ENCODE measurements at regions not wholly inside any gene's neighbourhood (a gene's known extent, or its start where the extent isn't known, plus 50 kb on each side); places are given as distances from the start of the nearest gene placed in this dataset.

DNA sequence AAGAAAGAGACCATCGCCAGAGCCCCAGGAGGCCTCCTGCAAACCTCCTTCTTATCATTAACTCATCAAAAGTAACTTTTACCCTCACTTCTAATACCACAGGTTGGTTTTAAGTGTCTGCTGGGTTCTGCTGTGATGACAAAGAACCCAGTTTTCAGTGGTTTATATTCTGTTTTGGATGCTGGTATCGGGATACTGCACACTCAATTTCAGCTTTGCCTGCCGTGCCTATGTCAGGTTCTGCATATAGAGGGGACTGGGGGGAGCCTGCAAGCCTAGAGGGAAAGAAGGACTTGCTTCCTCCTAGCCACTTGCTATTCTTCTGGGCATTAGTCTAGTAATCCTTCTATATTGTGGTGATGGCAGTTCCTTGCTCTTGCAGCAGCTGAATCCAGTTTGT is 242.4 kb downstream of the KCNRG start:
- Histone ChIP-seq H3K4me3 (no peak overlapping the region), H3K27ac (no peak overlapping the region), H4K20me1 (ENCODE audit: insufficient read depth, poor library complexity, severe bottlenecking) (no peaks in the 10 kb centered on the region), H3K4me2 (no peak overlapping the region), H3K9me2 (replicated peaks; ENCODE audit: insufficient read depth) (no peaks in the 10 kb centered on the region), H3K27me3 (no peaks in the 10 kb centered on the region), H3K9me3 (ENCODE audit: low read depth) (no peaks in the 10 kb centered on the region), H2AFZ (no peak overlapping the region), H3K79me2 (no peaks in the 10 kb centered on the region), H3K4me1 (ENCODE audit: insufficient read depth) (no peaks in the 10 kb centered on the region), H3K36me3 (replicated peaks; ENCODE audit: insufficient read depth, low read depth) (no peaks in the 10 kb centered on the region)
- no peak for DNase-seq (ENCODE audit: low spot score)
- TF ChIP-seq EZH2 (IDR thresholded peaks at IDR 0.05; ENCODE audit: borderline replicate concordance) (no peak), EZH2phosphoT487 (IDR thresholded peaks at IDR 0.05; ENCODE audit: low read depth, severe bottlenecking, unreplicated experiment) (no peak), CTCF (IDR thresholded peaks at IDR 0.05; ENCODE audit: poor library complexity) (no peak)
- 87% methylated on average over 3 of the region's 3 CpGs for WGBS (ENCODE audit: low lambda C conversion rate, missing lambda C conversion rate)

DNA sequence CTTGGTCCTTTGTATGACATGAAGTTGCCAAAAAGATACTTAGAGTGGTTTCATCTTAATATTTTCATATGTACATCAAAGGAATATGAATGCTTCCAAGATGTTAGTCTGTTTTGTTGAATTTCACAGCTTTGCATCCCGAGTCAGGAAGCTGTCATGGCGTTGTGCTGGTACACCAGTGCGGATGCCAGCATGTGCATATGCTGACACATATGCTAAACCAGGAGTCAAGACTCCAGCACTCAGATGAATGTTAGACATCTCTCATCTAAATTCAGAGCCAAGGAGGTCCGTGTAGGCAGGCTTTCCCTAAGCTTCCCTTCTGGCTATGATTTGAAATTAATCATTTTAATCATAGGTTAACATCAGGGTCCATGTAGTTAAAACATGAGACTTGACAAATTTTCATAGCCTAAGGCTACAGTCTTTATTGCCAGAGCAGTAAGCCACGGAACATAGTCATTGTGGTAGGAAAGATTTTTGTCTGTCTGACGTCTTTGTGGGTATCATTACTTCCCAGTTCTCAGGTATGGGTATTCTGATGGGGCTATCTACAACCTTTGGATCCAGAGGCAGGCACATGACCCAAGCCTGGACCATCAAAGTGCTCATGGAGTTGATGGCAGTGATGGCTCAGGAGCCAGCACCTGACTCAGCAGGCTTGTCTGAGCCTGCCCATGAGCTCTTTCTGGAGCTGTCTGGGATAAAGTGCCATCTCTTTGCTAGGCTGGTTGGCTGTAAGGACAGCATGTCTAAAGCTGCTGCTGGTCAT is 246.1 kb downstream of the KCNRG start:
- Histone ChIP-seq H3K27ac (no peak overlapping the region), H3K9me3 (ENCODE audit: low read depth) (no peaks in the 10 kb centered on the region), H3K27me3 (no peaks in the 10 kb centered on the region), H4K20me1 (ENCODE audit: insufficient read depth, poor library complexity, severe bottlenecking) (no peaks in the 10 kb centered on the region), H3K4me2 (no peak overlapping the region), H3K79me2 (no peaks in the 10 kb centered on the region), H3K4me1 (ENCODE audit: insufficient read depth) (no peaks in the 10 kb centered on the region), H3K36me3 (replicated peaks; ENCODE audit: insufficient read depth, low read depth) (no peaks in the 10 kb centered on the region), H3K9me2 (replicated peaks; ENCODE audit: insufficient read depth) (no peaks in the 10 kb centered on the region), H3K4me3 (no peak overlapping the region), H2AFZ (no peak overlapping the region)
- 88% methylated on average over 6 of the region's 6 CpGs for WGBS (ENCODE audit: low lambda C conversion rate, missing lambda C conversion rate)
- TF ChIP-seq EZH2phosphoT487 (IDR thresholded peaks at IDR 0.05; ENCODE audit: low read depth, severe bottlenecking, unreplicated experiment) (no peak), EZH2 (IDR thresholded peaks at IDR 0.05; ENCODE audit: borderline replicate concordance) (no peak), CTCF (IDR thresholded peaks at IDR 0.05; ENCODE audit: poor library complexity) (no peak)
- DNase-seq (ENCODE audit: low spot score), result no peak

DNA sequence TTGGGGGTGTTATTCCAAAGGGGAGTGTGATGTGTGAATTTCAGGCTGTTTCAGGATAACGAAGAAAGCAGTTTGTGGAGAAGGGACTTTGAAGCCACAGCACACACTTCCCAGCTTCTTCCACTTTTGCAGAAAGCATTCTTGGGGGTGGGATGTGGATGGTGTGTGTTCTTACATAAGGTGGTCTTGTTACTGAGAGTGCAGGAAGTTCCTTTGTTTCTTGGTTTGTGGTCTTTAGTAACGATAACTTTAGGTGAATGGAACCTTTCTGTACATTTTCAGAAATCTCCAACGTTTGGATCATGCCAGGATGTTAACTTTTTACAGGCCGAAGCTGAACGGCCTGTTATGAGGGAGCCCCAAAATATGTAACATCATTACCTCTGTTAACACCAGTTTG is 251.8 kb downstream of the KCNRG start:
- Histone ChIP-seq H3K9me3 (ENCODE audit: low read depth) (no peaks in the 10 kb centered on the region), H3K4me1 (ENCODE audit: insufficient read depth) (no peaks in the 10 kb centered on the region), H3K79me2 (no peaks in the 10 kb centered on the region), H3K9me2 (replicated peaks; ENCODE audit: insufficient read depth) (no peaks in the 10 kb centered on the region), H2AFZ (no peak overlapping the region), H3K27me3 (no peaks in the 10 kb centered on the region), H4K20me1 (ENCODE audit: insufficient read depth, poor library complexity, severe bottlenecking) (no peaks in the 10 kb centered on the region), H3K4me2 (no peak overlapping the region), H3K27ac (no peak overlapping the region), H3K36me3 (replicated peaks; ENCODE audit: insufficient read depth, low read depth) (no peaks in the 10 kb centered on the region), H3K4me3 (no peak overlapping the region)
- DNase-seq (ENCODE audit: low spot score), result no peak
- TF ChIP-seq EZH2phosphoT487 (IDR thresholded peaks at IDR 0.05; ENCODE audit: low read depth, severe bottlenecking, unreplicated experiment), result no peak
- TF ChIP-seq EZH2 (IDR thresholded peaks at IDR 0.05; ENCODE audit: borderline replicate concordance), result no peak
- TF ChIP-seq CTCF (IDR thresholded peaks at IDR 0.05; ENCODE audit: poor library complexity), result no peak
- WGBS (ENCODE audit: low lambda C conversion rate, missing lambda C conversion rate), result 74% methylated on average over 5 of the region's 5 CpGs

All from hepatocyte (in vitro differentiated cells).